Brain microvascular endothelial cell (primary cell): ENCODE measurements at regions not wholly inside any gene's neighbourhood (a gene's known extent, or its start where the extent isn't known, plus 50 kb on each side); places are given as distances from the start of the nearest gene placed in this dataset.
A peak's percentile ranks its signal among the peaks of the same experiment; 100 is the strongest.

Experiments used
- DNase-seq: peaks from one replicate; pipeline ENCODE4 v3.0.0-alpha.2; 2020
- H3K27ac ChIP-seq: fragments of 250-450 bp; sonication (Bioruptor Pico); 2 replicates; pipeline ENCODE4 v1.5.1; 2020; ENCODE audit warnings: mild to moderate bottlenecking, moderate library complexity
- H3K27me3 ChIP-seq: fragments of 250-450 bp; sonication (Bioruptor Pico); replicated peaks from 2 replicates; pipeline ENCODE4 v1.5.1; 2020; ENCODE audit warnings: mild to moderate bottlenecking
- H3K36me3 ChIP-seq: fragments of 250-450 bp; sonication (Bioruptor Pico); replicated peaks from 2 replicates; pipeline ENCODE4 v1.5.1; 2020; ENCODE audit warnings: mild to moderate bottlenecking
- H3K4me3 ChIP-seq: 2 replicates; pipeline ENCODE4 v1.5.1; 2011; ENCODE audit warnings: low read depth, mild to moderate bottlenecking, control low read depth, low read length, moderate library complexity
- CTCF ChIP-seq: IDR thresholded peaks from 2 replicates; pipeline ENCODE4 v1.5.1; 2011; ENCODE audit warnings: low read depth, mild to moderate bottlenecking, moderate library complexity, low read length, control low read depth, inconsistent platforms; ENCODE audit errors: missing control alignments
- in situ Hi-C: cut with HindIII; loops from 2 replicates; pipeline ENCODE4 v1.10.0; 2017; ENCODE audit warnings: low sequenced_read_pairs, low pct_ligation_motif_present

- no peaks in the 10 kb centered on the region for H3K27me3 ChIP-seq
- no peak overlapping the region for H3K4me3 ChIP-seq
- no peak for TF ChIP-seq CTCF
- H3K27ac ChIP-seq: no peak overlapping the region
- in situ Hi-C loops: no loop called here
- no peak for DNase-seq
- no peaks in the 10 kb centered on the region for H3K36me3 ChIP-seq
Observed at GRCh38 chr17:33637534-33637933, 344.4 kb upstream of the ASIC2 start.

- Histone ChIP-seq H3K27ac (no peak overlapping the region), H3K27me3 (no peaks in the 10 kb centered on the region), H3K36me3 (no peaks in the 10 kb centered on the region), H3K4me3 (no peak overlapping the region)
- in situ Hi-C loops: no loop called here
- no peak for TF ChIP-seq CTCF
- DNase-seq: no peak
Observed at GRCh38 chr17:33639103-33639880, 346.2 kb upstream of the ASIC2 start.

- no peak for TF ChIP-seq CTCF
- no peaks in the 10 kb centered on the region for H3K36me3 ChIP-seq
- in situ Hi-C loops: no loop called here
- DNase-seq: no peak
- H3K4me3 ChIP-seq: no peak overlapping the region
- no peaks in the 10 kb centered on the region for H3K27me3 ChIP-seq
- H3K27ac ChIP-seq: no peak overlapping the region
Observed at GRCh38 chr17:33640629-33641028, 347.5 kb upstream of the ASIC2 start.

GRCh38 chr17:33642002-33642401 lies 348.9 kb upstream of the ASIC2 start:
- H3K27me3 ChIP-seq: no peaks in the 10 kb centered on the region
- no peak for DNase-seq
- no peak for TF ChIP-seq CTCF
- no peak overlapping the region for H3K27ac ChIP-seq
- no peaks in the 10 kb centered on the region for H3K36me3 ChIP-seq
- no peak overlapping the region for H3K4me3 ChIP-seq
- in situ Hi-C loops: no loop called here

GRCh38 chr17:33647956-33648355 lies 354.9 kb upstream of the ASIC2 start:
- peak; percentile 16 for DNase-seq
- TF ChIP-seq CTCF: peak; percentile 13
- Histone ChIP-seq H3K4me3 (no peak overlapping the region), H3K27me3 (no peaks in the 10 kb centered on the region), H3K36me3 (no peaks in the 10 kb centered on the region), H3K27ac (no peak overlapping the region)
- in situ Hi-C loops: no loop called here

GRCh38 chr17:33650304-33650703 lies 357.2 kb upstream of the ASIC2 start:
- Histone ChIP-seq H3K27me3 (no peaks in the 10 kb centered on the region), H3K36me3 (no peaks in the 10 kb centered on the region)
- in situ Hi-C loops: no loop called here

More at GRCh38 chr17:33650304-33650703, 357.2 kb upstream of the ASIC2 start:
- H3K4me3 ChIP-seq: no peak overlapping the region
- no peak overlapping the region for H3K27ac ChIP-seq
- no peak for TF ChIP-seq CTCF
- DNase-seq: no peak
